GM19238 (cell line): ENCODE measurements at regions not wholly inside any gene's neighbourhood (a gene's known extent, or its start where the extent isn't known, plus 50 kb on each side); places are given as distances from the start of the nearest gene placed in this dataset.

ENCODE experiments used
- DNase-seq: peaks from one replicate; pipeline ENCODE4 v3.0.0; 2011; ENCODE audit warnings: low spot score; ENCODE audit not compliant: insufficient read length

- DNase-seq: no peak
These were observed 114.1 kb upstream of the CELF2 start for GRCh38 chr10:10903620-10904019.

GRCh38 chr10:10910634-10911033, 107.0 kb upstream of the CELF2 start:
- no peak for DNase-seq

- DNase-seq: no peak
These were observed 106.6 kb upstream of the CELF2 start for GRCh38 chr10:10911035-10911434.

- no peak for DNase-seq
These were observed 106.2 kb upstream of the CELF2 start for GRCh38 chr10:10911471-10911921.

- no peak for DNase-seq
These were observed 103.5 kb upstream of the CELF2 start for GRCh38 chr10:10914144-10914543.

DNA sequence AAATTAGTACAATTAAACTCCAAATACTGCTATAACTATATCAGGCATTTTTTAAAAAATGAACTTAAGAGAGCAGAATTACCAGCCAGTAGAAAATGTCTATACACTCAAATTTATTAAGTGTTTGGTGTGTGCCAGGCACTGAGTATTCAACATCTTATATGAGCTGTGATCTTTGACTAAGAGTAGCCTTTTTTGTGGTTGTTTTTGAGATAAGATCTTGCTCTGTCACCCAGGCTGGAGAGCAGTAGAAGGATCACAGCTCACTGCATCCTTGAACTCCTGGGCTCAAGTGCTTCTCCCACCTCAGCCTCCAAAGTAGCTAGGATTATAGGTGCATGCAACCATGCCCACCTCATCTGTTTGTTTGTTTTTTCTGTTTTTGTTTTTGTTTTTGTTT, 102.5 kb upstream of the CELF2 start:
- no peak for DNase-seq

- DNase-seq: no peak
These were observed 100.6 kb upstream of the CELF2 start for GRCh38 chr10:10917031-10917430.

DNA sequence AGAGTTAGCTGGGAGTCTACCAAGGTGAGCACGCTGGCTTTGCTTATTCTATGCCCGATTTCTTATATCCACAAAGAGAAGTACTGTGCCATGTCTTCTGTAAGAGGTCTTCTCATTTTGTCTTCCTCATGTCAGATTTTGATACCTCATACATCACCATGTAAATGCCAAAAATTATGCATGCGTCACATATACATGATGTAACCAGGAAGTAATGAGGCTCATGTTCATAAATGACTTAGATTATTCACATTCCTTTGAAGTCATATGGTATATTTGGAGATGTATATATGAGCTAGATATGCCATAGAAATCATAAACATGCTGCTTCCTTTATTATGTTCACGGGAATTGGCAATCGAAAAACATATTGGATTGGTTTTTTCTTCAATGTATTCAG, 97.7 kb upstream of the CELF2 start:
- DNase-seq: no peak

DNA sequence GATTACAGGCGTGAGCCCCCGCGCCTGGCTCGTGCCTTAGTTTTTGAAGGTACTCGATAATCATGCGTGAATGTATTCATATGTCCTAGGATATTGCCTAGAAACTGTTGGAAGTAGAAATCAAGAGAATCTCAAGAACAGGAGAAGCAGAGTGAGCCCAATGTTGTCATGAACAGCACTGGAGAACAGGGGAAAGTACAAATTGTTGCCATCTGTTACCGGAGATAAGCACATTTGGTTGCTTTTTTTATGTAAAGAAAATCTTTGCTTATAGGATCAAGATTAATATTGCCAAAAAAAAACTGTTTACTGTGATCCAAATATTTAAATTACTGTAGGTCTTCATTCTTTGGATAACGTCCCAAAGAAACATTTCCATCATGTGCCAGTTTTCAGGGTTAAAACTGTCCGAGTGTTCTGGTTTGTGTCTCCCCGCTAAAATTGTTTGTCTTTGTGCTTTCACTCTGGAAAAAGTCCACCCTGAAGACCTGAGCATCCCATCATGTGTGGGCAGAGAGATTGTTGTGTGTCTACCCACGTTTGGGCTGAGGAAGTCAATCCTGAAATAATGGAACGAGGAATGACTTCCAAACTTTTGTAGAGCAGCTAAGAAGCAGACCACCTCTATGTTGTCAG, 95.7 kb upstream of the CELF2 start:
- no peak for DNase-seq

GRCh38 chr10:10923029-10923651, 94.5 kb upstream of the CELF2 start:
- no peak for DNase-seq

GRCh38 chr10:10925667-10926066, 92.0 kb upstream of the CELF2 start:
- no peak for DNase-seq

- no peak for DNase-seq
These were observed 90.1 kb upstream of the CELF2 start for GRCh38 chr10:10927608-10928007.

DNA sequence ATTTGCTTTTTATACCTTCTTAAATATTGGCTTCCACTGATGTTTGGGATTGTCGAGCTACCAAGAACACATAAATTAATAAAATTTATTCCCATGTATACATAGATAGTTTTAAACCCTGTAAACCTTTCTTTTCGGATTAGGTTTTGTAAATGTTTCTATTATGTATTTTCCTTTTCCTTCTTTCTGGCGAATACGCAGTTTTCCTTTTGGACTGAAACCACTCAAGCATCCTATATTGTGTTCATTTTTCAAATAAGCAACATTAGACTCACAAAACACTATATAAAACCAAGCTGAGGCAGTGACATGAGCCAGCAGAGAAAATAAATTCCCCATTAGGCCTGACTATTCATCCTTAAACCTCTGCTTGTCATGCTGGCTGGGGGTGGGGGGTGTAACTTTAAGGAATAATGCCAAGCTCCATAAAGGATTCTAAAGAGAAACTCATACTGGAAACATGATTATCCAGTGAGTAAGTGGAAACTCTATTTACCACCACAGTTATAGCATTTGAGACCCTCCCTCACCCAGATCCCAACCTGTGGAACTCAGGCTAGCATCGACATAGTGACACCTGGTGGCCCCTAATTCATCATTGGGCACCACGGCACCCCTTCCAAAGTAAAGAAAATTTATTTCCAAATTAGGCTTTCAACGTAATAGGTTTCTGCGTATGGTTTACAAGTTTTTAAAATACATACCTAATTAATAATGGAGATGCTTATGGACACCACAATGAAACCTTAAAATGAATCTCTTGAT, 86.5 kb upstream of the CELF2 start:
- no peak for DNase-seq

DNA sequence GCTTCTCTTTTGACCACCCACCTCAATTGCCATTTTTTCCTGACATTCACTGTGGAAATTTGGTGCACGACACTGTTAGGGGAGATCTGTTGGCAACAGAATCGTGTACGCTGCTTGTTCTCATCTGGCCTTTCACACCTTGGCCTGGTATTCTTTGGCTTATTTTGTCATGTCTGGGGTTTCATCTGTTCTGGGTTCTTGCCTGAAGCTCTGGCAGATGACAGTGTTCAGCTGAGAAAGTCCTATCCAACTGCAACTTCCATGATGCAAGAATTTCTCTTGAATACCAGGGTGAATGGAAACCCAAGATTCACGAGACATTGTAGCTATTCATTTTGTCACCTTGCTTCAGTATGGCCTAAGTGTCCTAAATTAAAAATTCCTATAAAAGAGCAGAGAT, 82.6 kb upstream of the CELF2 start:
- no peak for DNase-seq

- DNase-seq: no peak
These were observed 79.0 kb upstream of the CELF2 start for GRCh38 chr10:10938676-10939075.

DNA sequence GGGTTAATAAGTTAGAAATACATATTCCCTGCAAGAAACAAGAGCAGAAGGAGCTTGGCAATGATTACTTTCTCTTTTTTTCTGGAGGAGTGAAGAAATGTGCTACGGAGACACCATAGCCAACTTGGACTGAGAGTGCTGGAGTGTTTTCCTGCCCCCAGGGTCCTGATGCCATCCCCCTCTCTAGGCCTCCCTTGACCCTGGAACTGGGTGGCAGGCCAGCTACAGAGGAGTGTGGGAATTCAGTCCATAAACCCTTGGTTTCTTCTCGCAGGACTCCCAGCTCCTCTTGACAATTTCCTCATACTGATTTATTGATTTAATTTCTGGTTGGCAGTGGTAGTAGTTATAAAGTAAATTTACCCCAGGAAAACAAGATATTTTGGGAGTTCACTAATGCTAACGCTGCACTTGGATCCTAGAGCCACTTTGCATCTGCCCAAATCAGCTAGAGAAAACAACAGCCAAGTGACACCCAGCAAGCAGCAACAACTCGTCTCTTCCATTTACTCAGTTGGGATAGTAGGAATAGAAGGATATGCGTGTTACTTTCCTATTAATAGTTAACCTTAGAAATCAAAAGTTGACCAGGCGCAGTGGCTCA, 76.4 kb upstream of the CELF2 start:
- no peak for DNase-seq

- DNase-seq: no peak
These were observed 75.2 kb upstream of the CELF2 start for GRCh38 chr10:10942441-10942840.

GRCh38 chr10:10946081-10946480, 71.6 kb upstream of the CELF2 start:
- DNase-seq: no peak

GRCh38 chr10:10946801-10947200, 70.9 kb upstream of the CELF2 start:
- no peak for DNase-seq

- DNase-seq: no peak
These were observed 66.0 kb upstream of the CELF2 start for GRCh38 chr10:10951675-10952074.

GRCh38 chr10:10952800-10953199, 64.9 kb upstream of the CELF2 start:
- DNase-seq: no peak
